Muscle of arm (tissue), 1 donor: ENCODE measurements at regions not wholly inside any gene's neighbourhood (a gene's known extent, or its start where the extent isn't known, plus 50 kb on each side); places are given as distances from the start of the nearest gene placed in this dataset.
A peak's percentile ranks its signal among the peaks of the same experiment; 100 is the strongest.

ENCODE experiments used
- DNase-seq: peaks from one replicate; pipeline ENCODE4 v3.0.0-alpha.2; 2013

GRCh38 chr14:26395726-26396125, 202.1 kb downstream of the NOVA1 start:
- no peak for DNase-seq

GRCh38 chr14:26394150-26394810, 203.6 kb downstream of the NOVA1 start:
- peak; percentile 11 for DNase-seq

- no peak for DNase-seq
Measured at GRCh38 chr14:26392498-26392897, 205.3 kb downstream of the NOVA1 start.

- peak; percentile 25 for DNase-seq
Measured at GRCh38 chr14:26389646-26390508, 208.0 kb downstream of the NOVA1 start.

GRCh38 chr14:26385310-26385709, 212.5 kb downstream of the NOVA1 start:
- DNase-seq: no peak

- DNase-seq: no peak
Measured at GRCh38 chr14:26382901-26383685, 214.7 kb downstream of the NOVA1 start.

GRCh38 chr14:26381405-26381804, 216.4 kb downstream of the NOVA1 start:
- no peak for DNase-seq

GRCh38 chr14:26380637-26381036, 217.2 kb downstream of the NOVA1 start:
- DNase-seq: no peak

- DNase-seq: no peak
Measured at GRCh38 chr14:26379951-26380350, 217.9 kb downstream of the NOVA1 start.

GRCh38 chr14:26377150-26377549, 220.7 kb downstream of the NOVA1 start:
- no peak for DNase-seq

- DNase-seq: peak; percentile 49
Measured at GRCh38 chr14:26370115-26370514, 227.7 kb downstream of the NOVA1 start.

GRCh38 chr14:26363689-26364088, 234.1 kb downstream of the NOVA1 start:
- DNase-seq: no peak

- peak; percentile 36 for DNase-seq
Measured at GRCh38 chr14:26344596-26344995, 253.2 kb downstream of the NOVA1 start.

- no peak for DNase-seq
Measured at GRCh38 chr14:26339381-26339780, 258.5 kb downstream of the NOVA1 start.

GRCh38 chr14:26338231-26338630, 259.6 kb downstream of the NOVA1 start:
- DNase-seq: no peak

GRCh38 chr14:26334288-26334687, 263.5 kb downstream of the NOVA1 start:
- DNase-seq: no peak

GRCh38 chr14:26332966-26333365, 264.9 kb downstream of the NOVA1 start:
- DNase-seq: no peak

GRCh38 chr14:26330982-26331381, 266.9 kb downstream of the NOVA1 start:
- no peak for DNase-seq

GRCh38 chr14:26328791-26329190, 269.0 kb downstream of the NOVA1 start:
- no peak for DNase-seq

- no peak for DNase-seq
Measured at GRCh38 chr14:26323869-26324268, 274.0 kb downstream of the NOVA1 start.

GRCh38 chr14:26320886-26321285, 276.9 kb downstream of the NOVA1 start:
- DNase-seq: peak; percentile 33

GRCh38 chr14:26319139-26319864, 278.5 kb downstream of the NOVA1 start:
- DNase-seq: no peak
